Neural cell (in vitro differentiated cells): ENCODE measurements at regions not wholly inside any gene's neighbourhood (a gene's known extent, or its start where the extent isn't known, plus 50 kb on each side); places are given as distances from the start of the nearest gene placed in this dataset.

Experiments
- H2AFZ ChIP-seq: fragments of 200-600, 300-800 bp; sonication (generic), shearing (Covaris generic); 2 replicates; pipeline ENCODE4 v1.6.0; 2014; ENCODE audit warnings: low read depth, mild to moderate bottlenecking, antibody characterized with exemption, low read length, moderate library complexity
- H3F3A ChIP-seq: fragments of 200-600 bp; shearing (Covaris generic); 2 replicates; pipeline ENCODE4 v1.6.1; 2016; ENCODE audit warnings: mild to moderate bottlenecking, moderate library complexity, mixed read lengths, antibody characterized with exemption, low read length; ENCODE audit not compliant: insufficient read depth, poor library complexity, severe bottlenecking
- H3K27ac ChIP-seq: fragments of 200-600, 300-800 bp; sonication (generic), shearing (Covaris generic); 2 replicates; pipeline ENCODE4 v1.5.1; 2014; ENCODE audit warnings: mild to moderate bottlenecking, low read length, moderate library complexity
- H3K27me3 ChIP-seq: fragments of 300-800, 200-600 bp; sonication (generic), shearing (Covaris generic); 2 replicates; pipeline ENCODE4 v1.6.0; 2014; ENCODE audit warnings: mild to moderate bottlenecking, low read depth, low read length, moderate library complexity; ENCODE audit not compliant: insufficient read depth
- H3K36me3 ChIP-seq: fragments of 300-800, 200-600 bp; sonication (generic), shearing (Covaris generic); 2 replicates; pipeline ENCODE4 v1.5.1; 2014; ENCODE audit warnings: mild to moderate bottlenecking, antibody characterized with exemption, low read length, moderate library complexity; ENCODE audit not compliant: insufficient read depth
- H3K4me2 ChIP-seq: fragments of 300-800, 200-600 bp; sonication (generic), shearing (Covaris generic); 2 replicates; pipeline ENCODE4 v1.6.0; 2014; ENCODE audit warnings: mild to moderate bottlenecking, low read length
- H3K4me3 ChIP-seq: fragments of 300-800, 200-600 bp; sonication (generic), shearing (Covaris generic); 2 replicates; pipeline ENCODE4 v1.5.1; 2014; ENCODE audit warnings: mild to moderate bottlenecking, low read length, moderate library complexity
- H3K79me2 ChIP-seq: fragments of 200-600 bp; shearing (Covaris generic); replicated peaks from 2 replicates; pipeline ENCODE4 v1.6.0; 2014; ENCODE audit warnings: mild to moderate bottlenecking, low read length, moderate library complexity; ENCODE audit not compliant: insufficient read depth
- H3K9ac ChIP-seq: fragments of 300-800, 200-600 bp; sonication (generic), shearing (Covaris generic); 2 replicates; pipeline ENCODE4 v1.6.1; 2016; ENCODE audit warnings: mild to moderate bottlenecking, low read length, mixed read lengths
- H3K9me2 ChIP-seq: fragments of 200-600 bp; shearing (Covaris generic); 2 replicates; pipeline ENCODE4 v1.6.1; 2016; ENCODE audit warnings: mild to moderate bottlenecking, low read length, mixed read lengths; ENCODE audit not compliant: insufficient read depth
- H3K9me3 ChIP-seq: fragments of 200-600, 300-800 bp; sonication (generic), shearing (Covaris generic); 2 replicates; pipeline ENCODE4 v1.6.1; 2016; ENCODE audit warnings: mild to moderate bottlenecking, mixed run types, low read length, moderate library complexity, mixed read lengths
- H4K20me1 ChIP-seq: fragments of 200-600 bp; shearing (Covaris generic); 2 replicates; pipeline ENCODE4 v1.6.1; 2016; ENCODE audit warnings: mild to moderate bottlenecking, mixed run types; ENCODE audit not compliant: insufficient read depth
- EP300 ChIP-seq: fragments of 450-650 bp; conservative IDR thresholded peaks from 2 replicates; pipeline ENCODE4 v1.6.1; 2014; ENCODE audit warnings: antibody characterized with exemption, mild to moderate bottlenecking, moderate library complexity; ENCODE audit not compliant: poor library complexity, severe bottlenecking
- EZH2 ChIP-seq: fragments of 200-600, 300-800 bp; shearing (Covaris generic), sonication (generic); IDR thresholded peaks from 2 replicates; pipeline ENCODE4 v1.6.1; 2014; ENCODE audit warnings: antibody characterized with exemption, low read length, borderline replicate concordance, mild to moderate bottlenecking; ENCODE audit not compliant: insufficient read depth, poor library complexity, severe bottlenecking
- MXI1 ChIP-seq: fragments of 450-650 bp; conservative IDR thresholded peaks from 2 replicates; pipeline ENCODE4 v1.6.1; 2014; ENCODE audit warnings: antibody characterized with exemption, mild to moderate bottlenecking; ENCODE audit not compliant: poor library complexity, severe bottlenecking
- POLR2AphosphoS5 ChIP-seq: IDR thresholded peaks from 2 replicates; pipeline ENCODE4 v1.6.1; 2012
- RAD21 ChIP-seq: fragments of 450-650 bp; conservative IDR thresholded peaks from 2 replicates; pipeline ENCODE4 v1.6.1; 2014; ENCODE audit warnings: antibody characterized with exemption, mild to moderate bottlenecking, moderate library complexity
- SMC3 ChIP-seq: fragments of 450-650 bp; conservative IDR thresholded peaks from 2 replicates; pipeline ENCODE4 v1.6.1; 2014; ENCODE audit warnings: antibody characterized with exemption, mild to moderate bottlenecking, moderate library complexity; ENCODE audit not compliant: poor library complexity
- TAF1 ChIP-seq: IDR thresholded peaks from 2 replicates; pipeline ENCODE4 v1.6.1; 2012; ENCODE audit warnings: low read depth
- TF ChIP-seq, protein P1 (sequence below): fragments of 450-650 bp; IDR thresholded peaks from 2 replicates; pipeline ENCODE4 v1.5.1; 2014; ENCODE audit warnings: antibody characterized with exemption, mild to moderate bottlenecking, moderate library complexity; ENCODE audit not compliant: poor library complexity, severe bottlenecking
- TF ChIP-seq, protein P2 (sequence below): IDR thresholded peaks from 2 replicates; pipeline ENCODE4 v1.6.1; 2012; ENCODE audit warnings: borderline replicate concordance

DNA sequence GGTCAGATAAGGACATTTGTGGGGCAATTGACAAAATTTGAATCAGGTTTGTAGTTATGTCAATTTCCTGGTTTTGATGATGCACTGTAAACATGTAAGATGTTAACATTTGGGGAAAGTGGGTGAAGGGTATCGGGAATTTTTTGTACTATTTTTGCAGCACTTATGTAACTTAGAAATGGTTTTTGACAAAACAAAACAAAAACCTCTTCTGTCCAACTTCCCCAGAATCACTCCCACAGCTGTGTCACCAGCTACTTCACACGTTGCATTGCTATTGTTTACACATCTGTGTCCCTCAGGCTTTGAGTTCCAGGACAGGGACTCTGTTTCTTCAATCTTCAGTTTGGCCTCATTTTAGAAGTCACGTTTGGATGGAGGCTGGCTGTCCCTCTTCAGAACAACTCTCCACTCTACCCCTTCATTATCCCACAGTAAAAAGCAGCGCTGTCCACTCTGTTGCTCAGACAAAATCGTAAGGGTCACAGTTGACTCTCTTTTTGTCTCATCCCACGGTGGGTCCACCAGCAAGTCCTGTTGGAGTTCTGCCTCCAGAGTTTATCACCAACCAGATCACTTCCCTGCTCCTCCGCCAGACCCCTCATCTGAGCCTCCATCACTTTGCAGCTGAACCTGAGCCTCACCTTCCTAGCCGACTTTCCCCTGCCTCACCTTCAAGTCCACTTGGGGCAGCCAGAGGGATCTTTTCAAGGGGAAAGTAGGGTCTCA is 63.2 kb downstream of the NENF start:
- H3K4me3 ChIP-seq, result no peak overlapping the region

DNA sequence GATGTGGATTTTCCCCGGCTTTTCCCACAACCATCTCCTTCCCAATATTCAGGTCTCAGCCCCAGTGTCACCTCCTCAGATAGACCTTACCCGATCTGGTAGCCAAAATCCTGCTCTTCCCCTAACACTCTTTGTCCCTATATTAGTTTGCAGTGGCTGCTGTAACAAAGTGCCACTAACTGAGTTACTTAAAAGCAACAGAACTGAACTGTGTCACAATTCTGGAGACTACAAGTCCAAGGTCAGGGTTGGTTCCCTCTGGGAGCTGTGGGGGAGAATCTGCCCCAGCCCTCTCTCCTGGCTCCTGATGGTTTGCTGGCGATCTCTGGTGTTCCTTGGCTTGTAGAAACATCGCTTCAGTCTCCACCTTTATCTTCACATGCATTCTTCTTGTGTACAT is 64.0 kb downstream of the NENF start:
- Histone ChIP-seq H3K4me3 (no peak overlapping the region), H3K27ac (no peak overlapping the region), H3K9ac (no peak overlapping the region), H3K4me2 (no peak overlapping the region), H4K20me1 (no peaks in the 10 kb centered on the region), H3K27me3 (no peaks in the 10 kb centered on the region), H3K9me3 (no peaks in the 10 kb centered on the region), H2AFZ (no peak overlapping the region), H3K36me3 (no peaks in the 10 kb centered on the region), H3K9me2 (no peaks in the 10 kb centered on the region), H3K79me2 (no peaks in the 10 kb centered on the region), H3F3A (no peaks in the 10 kb centered on the region)
- TF ChIP-seq MXI1, result no peak
- no peak for TF ChIP-seq POLR2AphosphoS5
- no peak for TF ChIP-seq EZH2
- no peak for TF ChIP-seq EP300
- TF ChIP-seq, protein P1, sequence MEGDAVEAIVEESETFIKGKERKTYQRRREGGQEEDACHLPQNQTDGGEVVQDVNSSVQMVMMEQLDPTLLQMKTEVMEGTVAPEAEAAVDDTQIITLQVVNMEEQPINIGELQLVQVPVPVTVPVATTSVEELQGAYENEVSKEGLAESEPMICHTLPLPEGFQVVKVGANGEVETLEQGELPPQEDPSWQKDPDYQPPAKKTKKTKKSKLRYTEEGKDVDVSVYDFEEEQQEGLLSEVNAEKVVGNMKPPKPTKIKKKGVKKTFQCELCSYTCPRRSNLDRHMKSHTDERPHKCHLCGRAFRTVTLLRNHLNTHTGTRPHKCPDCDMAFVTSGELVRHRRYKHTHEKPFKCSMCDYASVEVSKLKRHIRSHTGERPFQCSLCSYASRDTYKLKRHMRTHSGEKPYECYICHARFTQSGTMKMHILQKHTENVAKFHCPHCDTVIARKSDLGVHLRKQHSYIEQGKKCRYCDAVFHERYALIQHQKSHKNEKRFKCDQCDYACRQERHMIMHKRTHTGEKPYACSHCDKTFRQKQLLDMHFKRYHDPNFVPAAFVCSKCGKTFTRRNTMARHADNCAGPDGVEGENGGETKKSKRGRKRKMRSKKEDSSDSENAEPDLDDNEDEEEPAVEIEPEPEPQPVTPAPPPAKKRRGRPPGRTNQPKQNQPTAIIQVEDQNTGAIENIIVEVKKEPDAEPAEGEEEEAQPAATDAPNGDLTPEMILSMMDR, result no peak
- TF ChIP-seq, protein P2, sequence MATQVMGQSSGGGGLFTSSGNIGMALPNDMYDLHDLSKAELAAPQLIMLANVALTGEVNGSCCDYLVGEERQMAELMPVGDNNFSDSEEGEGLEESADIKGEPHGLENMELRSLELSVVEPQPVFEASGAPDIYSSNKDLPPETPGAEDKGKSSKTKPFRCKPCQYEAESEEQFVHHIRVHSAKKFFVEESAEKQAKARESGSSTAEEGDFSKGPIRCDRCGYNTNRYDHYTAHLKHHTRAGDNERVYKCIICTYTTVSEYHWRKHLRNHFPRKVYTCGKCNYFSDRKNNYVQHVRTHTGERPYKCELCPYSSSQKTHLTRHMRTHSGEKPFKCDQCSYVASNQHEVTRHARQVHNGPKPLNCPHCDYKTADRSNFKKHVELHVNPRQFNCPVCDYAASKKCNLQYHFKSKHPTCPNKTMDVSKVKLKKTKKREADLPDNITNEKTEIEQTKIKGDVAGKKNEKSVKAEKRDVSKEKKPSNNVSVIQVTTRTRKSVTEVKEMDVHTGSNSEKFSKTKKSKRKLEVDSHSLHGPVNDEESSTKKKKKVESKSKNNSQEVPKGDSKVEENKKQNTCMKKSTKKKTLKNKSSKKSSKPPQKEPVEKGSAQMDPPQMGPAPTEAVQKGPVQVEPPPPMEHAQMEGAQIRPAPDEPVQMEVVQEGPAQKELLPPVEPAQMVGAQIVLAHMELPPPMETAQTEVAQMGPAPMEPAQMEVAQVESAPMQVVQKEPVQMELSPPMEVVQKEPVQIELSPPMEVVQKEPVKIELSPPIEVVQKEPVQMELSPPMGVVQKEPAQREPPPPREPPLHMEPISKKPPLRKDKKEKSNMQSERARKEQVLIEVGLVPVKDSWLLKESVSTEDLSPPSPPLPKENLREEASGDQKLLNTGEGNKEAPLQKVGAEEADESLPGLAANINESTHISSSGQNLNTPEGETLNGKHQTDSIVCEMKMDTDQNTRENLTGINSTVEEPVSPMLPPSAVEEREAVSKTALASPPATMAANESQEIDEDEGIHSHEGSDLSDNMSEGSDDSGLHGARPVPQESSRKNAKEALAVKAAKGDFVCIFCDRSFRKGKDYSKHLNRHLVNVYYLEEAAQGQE, result no peak
- TF ChIP-seq TAF1, result no peak
- TF ChIP-seq SMC3, result no peak
- TF ChIP-seq RAD21, result no peak

More for the DNA sequence above, 63.2 kb downstream of the NENF start:
- no peaks in the 10 kb centered on the region for H3K36me3 ChIP-seq
- no peak overlapping the region for H3K4me2 ChIP-seq
- H4K20me1 ChIP-seq, result no peaks in the 10 kb centered on the region
- H3K9me3 ChIP-seq, result no peaks in the 10 kb centered on the region
- H3K27ac ChIP-seq, result no peak overlapping the region
- no peak overlapping the region for H3K9ac ChIP-seq
- no peaks in the 10 kb centered on the region for H3K9me2 ChIP-seq
- H2AFZ ChIP-seq, result no peak overlapping the region
- H3K79me2 ChIP-seq, result no peaks in the 10 kb centered on the region
- H3K27me3 ChIP-seq, result no peaks in the 10 kb centered on the region
- H3F3A ChIP-seq, result no peaks in the 10 kb centered on the region
- TF ChIP-seq, protein P2, result no peak
- TF ChIP-seq EP300 (no peak), MXI1 (no peak), SMC3 (no peak), POLR2AphosphoS5 (no peak)
- TF ChIP-seq, protein P1, result no peak
